Stimulated activated effector memory CD8-positive, alpha-beta T cell treated with anti-CD3 and anti-CD28 coated beads, Interleukin-12 subunit alpha, Interleukin-12 subunit beta, amount 100 ng/mL, for 72 hours (primary cell): ENCODE measurements at regions not wholly inside any gene's neighbourhood (a gene's known extent, or its start where the extent isn't known, plus 50 kb on each side); places are given as distances from the start of the nearest gene placed in this dataset.

Experiments used
- ATAC-seq: fragments of 150-1000 bp; cut with Tn5 transposase; 2 replicates; pipeline ENCODE4 v1.10.0; 2021
- DNase-seq, 2 donors: peaks; one replicate each; pipeline ENCODE4 v3.0.0; 2021 to 2022; ENCODE audit warnings: low spot score in 2 of 2
- H3K27ac Mint-ChIP-seq: one replicate; pipeline ENCODE4 v1.8.0; 2022; ENCODE audit warnings: mild to moderate bottlenecking, mixed read lengths
- H3K36me3 Mint-ChIP-seq: one replicate; pipeline ENCODE4 v1.8.0; 2022; ENCODE audit warnings: mild to moderate bottlenecking, mixed read lengths
- H3K4me1 Mint-ChIP-seq: one replicate; pipeline ENCODE4 v1.8.0; 2022; ENCODE audit warnings: mixed read lengths
- H3K4me3 Mint-ChIP-seq: one replicate; pipeline ENCODE4 v1.8.0; 2022; ENCODE audit warnings: mild to moderate bottlenecking, mixed read lengths
- H3K9me3 Mint-ChIP-seq: one replicate; pipeline ENCODE4 v1.8.0; 2022; ENCODE audit warnings: mixed read lengths

GRCh38 chr6:114785235-114786127 is 442.7 kb upstream of the HS3ST5 start:
- no peak overlapping the region for H3K4me3 Mint-ChIP-seq
- H3K9me3 Mint-ChIP-seq, result peaks cover 6% of the 10 kb centered on the region
- ATAC-seq, result no peak
- H3K4me1 Mint-ChIP-seq, result no peaks in the 10 kb centered on the region
- DNase-seq, result no peak
- no peaks in the 10 kb centered on the region for H3K36me3 Mint-ChIP-seq
- no peak overlapping the region for H3K27ac Mint-ChIP-seq

GRCh38 chr6:114783783-114784182 is 441.0 kb upstream of the HS3ST5 start:
- Mint-ChIP-seq H3K36me3 (no peaks in the 10 kb centered on the region), H3K27ac (no peak overlapping the region), H3K4me1 (no peaks in the 10 kb centered on the region), H3K4me3 (no peak overlapping the region), H3K9me3 (peaks cover 6% of the 10 kb centered on the region)
- ATAC-seq (no peak), DNase-seq (no peak)

GRCh38 chr6:114783083-114783482 is 440.3 kb upstream of the HS3ST5 start:
- Mint-ChIP-seq H3K36me3 (no peaks in the 10 kb centered on the region), H3K27ac (no peak overlapping the region), H3K9me3 (peaks cover 6% of the 10 kb centered on the region), H3K4me3 (no peak overlapping the region), H3K4me1 (no peaks in the 10 kb centered on the region)
- no peak for DNase-seq
- no peak for ATAC-seq

GRCh38 chr6:114764866-114765265 is 422.0 kb upstream of the HS3ST5 start:
- Mint-ChIP-seq H3K9me3 (peaks cover 19% of the 10 kb centered on the region), H3K36me3 (no peaks in the 10 kb centered on the region), H3K4me1 (no peaks in the 10 kb centered on the region), H3K4me3 (no peak overlapping the region), H3K27ac (no peak overlapping the region)
- no peak for ATAC-seq
- no peak for DNase-seq

- Mint-ChIP-seq H3K4me1 (no peaks in the 10 kb centered on the region), H3K9me3 (peaks cover 18% of the 10 kb centered on the region), H3K27ac (no peak overlapping the region), H3K4me3 (no peak overlapping the region), H3K36me3 (no peaks in the 10 kb centered on the region)
- DNase-seq (no peak), ATAC-seq (no peak)
Measured at GRCh38 chr6:114762145-114762544, 419.3 kb upstream of the HS3ST5 start.

GRCh38 chr6:114747995-114748625 is 405.3 kb upstream of the HS3ST5 start:
- Mint-ChIP-seq H3K4me3 (no peak overlapping the region), H3K4me1 (no peaks in the 10 kb centered on the region), H3K9me3 (peaks cover 9% of the 10 kb centered on the region), H3K27ac (no peak overlapping the region), H3K36me3 (no peaks in the 10 kb centered on the region)
- ATAC-seq (no peak), DNase-seq (no peak)

- ATAC-seq, result no peak
- DNase-seq, result no peak
- Mint-ChIP-seq H3K36me3 (no peaks in the 10 kb centered on the region), H3K4me1 (no peaks in the 10 kb centered on the region), H3K27ac (no peak overlapping the region), H3K9me3 (peaks cover 10% of the 10 kb centered on the region), H3K4me3 (no peak overlapping the region)
Measured at GRCh38 chr6:114740547-114740946, 397.7 kb upstream of the HS3ST5 start.

GRCh38 chr6:114739656-114740055 is 396.8 kb upstream of the HS3ST5 start:
- H3K4me1 Mint-ChIP-seq, result no peaks in the 10 kb centered on the region
- H3K27ac Mint-ChIP-seq, result no peak overlapping the region
- H3K4me3 Mint-ChIP-seq, result no peak overlapping the region
- no peaks in the 10 kb centered on the region for H3K36me3 Mint-ChIP-seq
- H3K9me3 Mint-ChIP-seq, result peaks cover 10% of the 10 kb centered on the region
- DNase-seq (no peak), ATAC-seq (no peak)

- no peak overlapping the region for H3K27ac Mint-ChIP-seq
- no peak overlapping the region for H3K4me3 Mint-ChIP-seq
- ATAC-seq (no peak), DNase-seq (no peak)
- H3K36me3 Mint-ChIP-seq, result no peaks in the 10 kb centered on the region
- H3K4me1 Mint-ChIP-seq, result no peaks in the 10 kb centered on the region
- peaks cover 7% of the 10 kb centered on the region for H3K9me3 Mint-ChIP-seq
Measured at GRCh38 chr6:114735025-114735735, 392.4 kb upstream of the HS3ST5 start.

GRCh38 chr6:114733596-114733995 is 390.8 kb upstream of the HS3ST5 start:
- DNase-seq (no peak), ATAC-seq (no peak)
- no peak overlapping the region for H3K27ac Mint-ChIP-seq
- H3K4me1 Mint-ChIP-seq, result no peaks in the 10 kb centered on the region
- H3K36me3 Mint-ChIP-seq, result no peaks in the 10 kb centered on the region
- H3K4me3 Mint-ChIP-seq, result no peak overlapping the region
- H3K9me3 Mint-ChIP-seq, result peaks cover 9% of the 10 kb centered on the region

- ATAC-seq, result no peak
- Mint-ChIP-seq H3K27ac (no peak overlapping the region), H3K4me3 (no peak overlapping the region), H3K36me3 (no peaks in the 10 kb centered on the region), H3K9me3 (peaks cover 7% of the 10 kb centered on the region), H3K4me1 (no peaks in the 10 kb centered on the region)
- DNase-seq, result no peak
Measured at GRCh38 chr6:114718716-114719270, 376.0 kb upstream of the HS3ST5 start.

GRCh38 chr6:114718186-114718585 is 375.4 kb upstream of the HS3ST5 start:
- no peak for DNase-seq
- Mint-ChIP-seq H3K36me3 (no peaks in the 10 kb centered on the region), H3K4me1 (no peaks in the 10 kb centered on the region), H3K9me3 (peaks cover 10% of the 10 kb centered on the region), H3K4me3 (no peak overlapping the region), H3K27ac (no peak overlapping the region)
- no peak for ATAC-seq

GRCh38 chr6:114714836-114715507 is 372.1 kb upstream of the HS3ST5 start:
- Mint-ChIP-seq H3K27ac (no peak overlapping the region), H3K36me3 (no peaks in the 10 kb centered on the region), H3K4me1 (no peaks in the 10 kb centered on the region), H3K4me3 (no peak overlapping the region), H3K9me3 (peaks cover 13% of the 10 kb centered on the region)
- ATAC-seq, result no peak
- DNase-seq, result no peak

- Mint-ChIP-seq H3K4me3 (no peak overlapping the region), H3K27ac (no peak overlapping the region), H3K4me1 (no peaks in the 10 kb centered on the region), H3K9me3 (peaks cover 13% of the 10 kb centered on the region), H3K36me3 (no peaks in the 10 kb centered on the region)
- DNase-seq (no peak), ATAC-seq (no peak)
Measured at GRCh38 chr6:114713690-114714089, 370.9 kb upstream of the HS3ST5 start.

GRCh38 chr6:114712129-114712662 is 369.4 kb upstream of the HS3ST5 start:
- Mint-ChIP-seq H3K9me3 (peaks cover 6% of the 10 kb centered on the region), H3K36me3 (no peaks in the 10 kb centered on the region), H3K4me3 (no peak overlapping the region), H3K4me1 (no peaks in the 10 kb centered on the region), H3K27ac (no peak overlapping the region)
- DNase-seq (no peak), ATAC-seq (no peak)
